Activated CD8-positive, alpha-beta T cell treated with anti-CD3 and anti-CD28 coated beads for 36 hours (primary cell): ENCODE measurements at regions not wholly inside any gene's neighbourhood (a gene's known extent, or its start where the extent isn't known, plus 50 kb on each side); places are given as distances from the start of the nearest gene placed in this dataset.
"Not testable (repeated sequence)": the region's sequence is repeated elsewhere in the genome, so short reads cannot be mapped to it uniquely, and the experiment has no call there.

ENCODE experiments used
- ATAC-seq: fragments of 200-7000 bp; cut with Tn5 transposase; one replicate; pipeline ENCODE4 v1.10.0; 2021; ENCODE audit warnings: mild to moderate bottlenecking, moderate library complexity
- CTCF ChIA-PET: fragments of 350-600 bp; sonication (Branson Sonifier 250); formaldehyde crosslinking; loops from one replicate; lab custom pipeline; 2021; ENCODE audit warnings: antibody characterized with exemption; lab: Charles Lee
- POLR2A ChIA-PET: fragments of 350-600 bp; sonication (Branson Sonifier 250); formaldehyde crosslinking; loops from one replicate; lab custom pipeline; 2021; ENCODE audit warnings: antibody characterized with exemption; lab: Charles Lee
- DNase-seq: peaks from one replicate; pipeline ENCODE4 v3.0.0-alpha.2; 2020
- H3K27ac Mint-ChIP-seq: one replicate; pipeline ENCODE4 v1.8.0; 2021; ENCODE audit warnings: mild to moderate bottlenecking, mixed read lengths
- H3K27me3 Mint-ChIP-seq: one replicate; pipeline ENCODE4 v1.8.0; 2021; ENCODE audit warnings: mixed read lengths
- H3K36me3 Mint-ChIP-seq: one replicate; pipeline ENCODE4 v1.8.0; 2021; ENCODE audit warnings: low read depth, mixed read lengths
- H3K4me1 Mint-ChIP-seq: one replicate; pipeline ENCODE4 v1.8.0; 2021; ENCODE audit warnings: low read depth, mixed read lengths
- H3K4me3 Mint-ChIP-seq: one replicate; pipeline ENCODE4 v1.8.0; 2021; ENCODE audit warnings: mild to moderate bottlenecking, moderate library complexity, mixed read lengths
- H3K9me3 Mint-ChIP-seq: one replicate; pipeline ENCODE4 v1.8.0; 2021; ENCODE audit warnings: mixed read lengths
- intact Hi-C: fragments of 100-400 bp; cut with micrococcal nuclease; formaldehyde crosslinking; loops from one replicate; pipeline ENCODE4 v1.10.0; 2022
- TF ChIP-seq, protein P1 (sequence below): fragments of 200-600 bp; IDR thresholded peaks from one replicate; pipeline ENCODE4 v1.8.0; 2022; ENCODE audit warnings: antibody characterized with exemption, mild to moderate bottlenecking

DNA sequence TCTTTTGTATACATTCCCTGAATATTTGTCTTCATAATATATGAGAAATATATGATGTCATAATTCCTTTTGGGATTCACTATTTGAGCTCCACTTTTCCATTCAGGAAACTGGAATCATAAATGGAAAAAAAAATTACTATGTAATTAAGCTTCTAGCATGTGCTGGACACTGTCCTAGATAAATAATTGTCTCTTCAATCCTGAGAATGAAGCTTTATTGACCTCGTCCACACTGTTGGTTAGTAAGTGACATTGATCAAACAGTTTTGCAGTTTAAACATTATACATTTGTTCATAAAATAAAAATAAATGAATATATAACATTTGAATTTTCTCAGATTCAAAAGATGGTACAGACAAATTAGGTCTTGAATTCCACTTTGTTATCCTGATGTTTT lies 1691.2 kb downstream of the LRRC4C start:
- TF ChIP-seq, protein P1, sequence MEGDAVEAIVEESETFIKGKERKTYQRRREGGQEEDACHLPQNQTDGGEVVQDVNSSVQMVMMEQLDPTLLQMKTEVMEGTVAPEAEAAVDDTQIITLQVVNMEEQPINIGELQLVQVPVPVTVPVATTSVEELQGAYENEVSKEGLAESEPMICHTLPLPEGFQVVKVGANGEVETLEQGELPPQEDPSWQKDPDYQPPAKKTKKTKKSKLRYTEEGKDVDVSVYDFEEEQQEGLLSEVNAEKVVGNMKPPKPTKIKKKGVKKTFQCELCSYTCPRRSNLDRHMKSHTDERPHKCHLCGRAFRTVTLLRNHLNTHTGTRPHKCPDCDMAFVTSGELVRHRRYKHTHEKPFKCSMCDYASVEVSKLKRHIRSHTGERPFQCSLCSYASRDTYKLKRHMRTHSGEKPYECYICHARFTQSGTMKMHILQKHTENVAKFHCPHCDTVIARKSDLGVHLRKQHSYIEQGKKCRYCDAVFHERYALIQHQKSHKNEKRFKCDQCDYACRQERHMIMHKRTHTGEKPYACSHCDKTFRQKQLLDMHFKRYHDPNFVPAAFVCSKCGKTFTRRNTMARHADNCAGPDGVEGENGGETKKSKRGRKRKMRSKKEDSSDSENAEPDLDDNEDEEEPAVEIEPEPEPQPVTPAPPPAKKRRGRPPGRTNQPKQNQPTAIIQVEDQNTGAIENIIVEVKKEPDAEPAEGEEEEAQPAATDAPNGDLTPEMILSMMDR, result no peak
- POLR2A ChIA-PET, result no interaction called here
- Mint-ChIP-seq H3K36me3 (no peaks in the 10 kb centered on the region), H3K9me3 (peaks cover 16% of the 10 kb centered on the region), H3K27ac (no peak overlapping the region), H3K4me3 (no peak overlapping the region), H3K27me3 (no peaks in the 10 kb centered on the region), H3K4me1 (no peaks in the 10 kb centered on the region)
- CTCF ChIA-PET, result no interaction called here
- ATAC-seq (no peak), DNase-seq (no peak)
- intact Hi-C loops, result no loop called here

DNA sequence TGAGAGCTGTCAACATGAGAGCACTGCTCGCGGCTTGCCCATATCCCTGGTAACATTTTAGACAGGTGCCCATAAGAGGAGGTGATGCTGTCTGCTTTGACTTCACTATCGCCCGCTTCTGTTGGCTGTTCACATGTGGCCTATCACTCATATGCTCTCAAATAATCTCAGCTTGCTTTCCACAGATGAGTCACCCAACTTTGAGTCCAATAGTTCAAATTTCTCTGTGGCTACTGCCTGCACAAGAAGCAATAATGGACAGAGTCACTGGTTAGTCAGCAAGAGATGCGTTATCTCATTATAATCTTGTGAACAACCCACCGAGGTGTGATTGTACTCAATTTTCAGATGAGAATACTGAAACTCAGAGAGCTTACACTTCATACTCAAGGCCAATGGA lies 1714.1 kb downstream of the LRRC4C start:
- H3K27me3 Mint-ChIP-seq, result no peaks in the 10 kb centered on the region
- H3K36me3 Mint-ChIP-seq, result no peaks in the 10 kb centered on the region
- ATAC-seq (no peak), DNase-seq (no peak)
- no peak overlapping the region for H3K4me3 Mint-ChIP-seq
- ChIA-PET POLR2A (no interaction called here), CTCF (no interaction called here)
- TF ChIP-seq, protein P1, result no peak
- intact Hi-C loops, result no loop called here
- no peaks in the 10 kb centered on the region for H3K4me1 Mint-ChIP-seq
- H3K9me3 Mint-ChIP-seq, result peaks cover 15% of the 10 kb centered on the region
- no peak overlapping the region for H3K27ac Mint-ChIP-seq

DNA sequence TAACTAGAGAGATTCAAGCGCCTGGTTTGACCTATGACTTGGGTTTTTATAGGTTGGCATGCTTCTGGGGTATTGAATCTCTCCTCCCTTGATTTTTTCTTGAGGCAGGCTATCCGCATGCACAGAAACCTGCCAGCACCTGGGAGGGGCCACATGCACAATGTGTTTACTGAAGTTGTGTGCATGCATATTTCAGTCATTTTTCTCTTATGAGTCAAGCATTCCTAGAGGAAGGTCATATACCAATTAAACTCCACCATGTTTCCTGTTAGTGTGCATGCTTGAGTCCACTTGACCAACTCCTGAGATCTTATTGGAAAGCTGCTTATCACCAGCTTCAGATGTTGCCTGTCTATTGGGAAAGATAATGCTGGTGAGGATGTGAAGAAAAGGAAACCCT lies 1718.4 kb downstream of the LRRC4C start:
- Mint-ChIP-seq H3K36me3 (no peaks in the 10 kb centered on the region), H3K27me3 (no peaks in the 10 kb centered on the region), H3K4me3 (no peak overlapping the region), H3K27ac (no peak overlapping the region), H3K4me1 (no peaks in the 10 kb centered on the region), H3K9me3 (peaks cover 6% of the 10 kb centered on the region)
- DNase-seq (no peak), ATAC-seq (no peak)
- TF ChIP-seq, protein P1, result no peak
- POLR2A ChIA-PET, result no interaction called here
- CTCF ChIA-PET, result no interaction called here
- intact Hi-C loops, result no loop called here

DNA sequence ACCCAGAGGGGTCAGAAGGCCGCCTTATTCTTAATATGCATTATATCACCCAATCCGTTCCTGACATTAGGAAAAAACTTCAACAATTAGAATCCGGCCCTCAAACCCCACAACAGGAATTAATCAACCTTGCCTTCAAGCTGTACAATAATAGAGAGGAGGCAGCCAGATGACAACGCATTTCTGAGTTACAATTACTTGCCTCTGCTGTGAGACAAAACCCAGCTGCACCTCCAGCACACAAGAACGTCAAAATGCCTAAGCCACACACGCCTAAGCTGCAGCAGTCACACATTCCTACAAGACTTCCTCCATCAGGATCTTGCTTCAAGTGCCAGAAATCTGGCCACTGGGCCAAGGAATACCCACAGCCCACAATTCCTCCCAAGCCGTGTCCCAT lies 1723.1 kb downstream of the LRRC4C start:
- ATAC-seq, H3K27ac Mint-ChIP-seq, H3K9me3 Mint-ChIP-seq, H3K4me1 Mint-ChIP-seq, CTCF ChIA-PET, H3K4me3 Mint-ChIP-seq, DNase-seq, POLR2A ChIA-PET, intact Hi-C loops, H3K27me3 Mint-ChIP-seq, H3K36me3 Mint-ChIP-seq: not testable (repeated sequence)

DNA sequence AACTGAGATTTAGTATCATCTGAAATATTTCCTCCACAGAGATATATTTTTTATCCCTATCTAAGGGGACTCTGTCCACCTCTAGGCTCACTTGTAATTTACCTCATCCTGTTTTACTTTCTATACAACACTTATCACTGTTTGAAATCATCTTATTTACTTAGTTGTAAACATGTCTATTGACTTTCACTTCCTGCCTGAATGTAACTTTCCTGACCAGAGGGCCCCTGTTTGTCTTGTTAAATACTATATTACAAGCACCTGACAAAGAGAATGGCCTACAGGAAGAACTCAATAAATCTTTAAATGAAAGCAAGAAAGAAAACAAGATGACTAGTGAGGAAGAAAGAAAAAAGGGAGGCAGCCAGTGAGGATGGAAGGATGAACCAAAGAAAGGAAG lies 1727.5 kb downstream of the LRRC4C start:
- DNase-seq (no peak), ATAC-seq (no peak)
- TF ChIP-seq, protein P1, result no peak
- Mint-ChIP-seq H3K4me1 (no peaks in the 10 kb centered on the region), H3K27ac (no peak overlapping the region), H3K36me3 (no peaks in the 10 kb centered on the region), H3K27me3 (no peaks in the 10 kb centered on the region), H3K4me3 (no peak overlapping the region), H3K9me3 (peaks cover 15% of the 10 kb centered on the region)
- intact Hi-C loops, result no loop called here
- CTCF ChIA-PET, result no interaction called here
- POLR2A ChIA-PET, result no interaction called here

DNA sequence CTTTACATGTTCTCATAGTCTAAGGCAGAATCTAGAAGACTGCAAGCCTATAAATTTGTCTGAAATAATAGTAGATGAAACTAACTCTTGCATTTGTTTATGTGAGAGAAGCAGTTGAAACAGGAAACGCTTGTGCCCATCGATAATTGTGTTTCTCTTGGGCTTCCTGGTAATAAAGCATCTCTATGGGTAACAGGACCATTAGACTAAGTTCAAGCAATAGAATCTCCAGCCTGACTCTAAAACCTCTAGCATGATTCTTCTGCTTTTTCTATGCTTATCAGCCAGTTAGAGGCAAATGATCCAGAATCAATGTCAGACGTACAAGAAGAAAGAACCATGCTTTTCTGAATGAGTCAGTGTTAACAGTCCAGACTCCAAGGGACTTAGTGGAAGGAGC lies 1734.4 kb downstream of the LRRC4C start:
- no peak overlapping the region for H3K27ac Mint-ChIP-seq
- intact Hi-C loops, result no loop called here
- no peaks in the 10 kb centered on the region for H3K4me1 Mint-ChIP-seq
- H3K4me3 Mint-ChIP-seq, result no peak overlapping the region
- H3K9me3 Mint-ChIP-seq, result peaks cover 9% of the 10 kb centered on the region
- ATAC-seq (no peak), DNase-seq (no peak)
- ChIA-PET CTCF (no interaction called here), POLR2A (no interaction called here)
- no peaks in the 10 kb centered on the region for H3K27me3 Mint-ChIP-seq
- H3K36me3 Mint-ChIP-seq, result no peaks in the 10 kb centered on the region
- TF ChIP-seq, protein P1, result no peak
